OCI-LY1 (cell line): ENCODE measurements at regions not wholly inside any gene's neighbourhood (a gene's known extent, or its start where the extent isn't known, plus 50 kb on each side); places are given as distances from the start of the nearest gene placed in this dataset.

Source experiments
- H2AFZ ChIP-seq: fragments of 200-600 bp; sonication (generic), shearing (Covaris generic); 2 replicates; pipeline ENCODE4 v1.6.0; 2014; ENCODE audit warnings: antibody characterized with exemption, mild to moderate bottlenecking, low read length
- H3F3A ChIP-seq: fragments of 200-600 bp; sonication (generic), shearing (Covaris generic); 2 replicates; pipeline ENCODE4 v1.6.0; 2014; ENCODE audit warnings: mild to moderate bottlenecking, antibody characterized with exemption, low read length, moderate library complexity; ENCODE audit not compliant: insufficient read depth
- H3K27ac ChIP-seq: fragments of 200-600 bp; sonication (generic); 2 replicates; pipeline ENCODE4 v1.5.1; 2014; ENCODE audit warnings: low read length, mixed run types, mild to moderate bottlenecking, low read depth; ENCODE audit not compliant: poor library complexity, severe bottlenecking
- H3K27me3 ChIP-seq: fragments of 200-600 bp; sonication (generic); 2 replicates; pipeline ENCODE4 v1.6.0; 2014; ENCODE audit warnings: antibody characterized with exemption, mild to moderate bottlenecking, low read length, moderate library complexity; ENCODE audit not compliant: insufficient read depth
- H3K36me3 ChIP-seq: fragments of 200-600 bp; sonication (generic); 2 replicates; pipeline ENCODE4 v1.6.1; 2014; ENCODE audit warnings: mild to moderate bottlenecking, antibody characterized with exemption, low read length, moderate library complexity, mixed read lengths; ENCODE audit not compliant: insufficient read depth
- H3K4me1 ChIP-seq: fragments of 200-600 bp; sonication (generic); 2 replicates; pipeline ENCODE4 v1.5.1; 2014; ENCODE audit warnings: mild to moderate bottlenecking, low read length, moderate library complexity; ENCODE audit not compliant: insufficient read depth, severe bottlenecking
- H3K4me2 ChIP-seq: fragments of 200-600 bp; sonication (generic), shearing (Covaris generic); 2 replicates; pipeline ENCODE4 v1.6.1; 2014; ENCODE audit warnings: low read length
- H3K4me3 ChIP-seq: fragments of 200-600 bp; sonication (generic); 2 replicates; pipeline ENCODE4 v1.5.1; 2014; ENCODE audit warnings: low read length, low read depth, mild to moderate bottlenecking, mixed read lengths; ENCODE audit not compliant: poor library complexity, severe bottlenecking
- H3K79me2 ChIP-seq: fragments of 200-600 bp; shearing (Covaris generic); 2 replicates; pipeline ENCODE4 v1.6.1; 2016; ENCODE audit warnings: mixed run types, low read length, mixed read lengths; ENCODE audit not compliant: insufficient read depth
- H3K9ac ChIP-seq: fragments of 200-600 bp; sonication (generic), shearing (Covaris generic); 2 replicates; pipeline ENCODE4 v1.6.1; 2014; ENCODE audit warnings: mild to moderate bottlenecking, low read length, mixed read lengths
- H3K9me2 ChIP-seq: fragments of 200-600 bp; sonication (generic), shearing (Covaris generic); 2 replicates; pipeline ENCODE4 v1.6.1; 2014; ENCODE audit warnings: low read depth, mild to moderate bottlenecking, low read length, mixed read lengths
- H3K9me3 ChIP-seq: fragments of 200-600 bp; shearing (Covaris generic); 2 replicates; pipeline ENCODE4 v1.6.1; 2014; ENCODE audit warnings: low read length, mixed read lengths
- H4K20me1 ChIP-seq: fragments of 200-600 bp; sonication (generic), shearing (Covaris generic); 2 replicates; pipeline ENCODE4 v1.6.0; 2016; ENCODE audit warnings: mild to moderate bottlenecking, low read length; ENCODE audit not compliant: insufficient read depth
- EZH2 ChIP-seq: fragments of 200-600 bp; sonication (generic), shearing (Covaris generic); IDR thresholded peaks from 2 replicates; pipeline ENCODE4 v1.8.0; 2017; ENCODE audit warnings: borderline replicate concordance, mixed run types, mild to moderate bottlenecking, antibody characterized with exemption, low read length, moderate library complexity, mixed read lengths
- TF ChIP-seq, protein P1 (sequence below): fragments of 200-600 bp; sonication (generic), shearing (Covaris generic); IDR thresholded peaks from 2 replicates; pipeline ENCODE4 v1.5.1; 2017; ENCODE audit warnings: mild to moderate bottlenecking, antibody characterized with exemption, low read length, moderate library complexity, mixed read lengths

- Histone ChIP-seq H3K4me2 (no peak overlapping the region), H2AFZ (no peak overlapping the region), H3K27ac (no peak overlapping the region), H3F3A (no peaks in the 10 kb centered on the region), H3K79me2 (no peaks in the 10 kb centered on the region), H3K9ac (no peak overlapping the region), H3K4me1 (no peaks in the 10 kb centered on the region), H3K36me3 (no peaks in the 10 kb centered on the region), H4K20me1 (no peaks in the 10 kb centered on the region), H3K9me3 (no peaks in the 10 kb centered on the region), H3K4me3 (no peak overlapping the region), H3K9me2 (no peaks in the 10 kb centered on the region), H3K27me3 (no peaks in the 10 kb centered on the region)
- TF ChIP-seq EZH2: no peak
- TF ChIP-seq, protein P1, sequence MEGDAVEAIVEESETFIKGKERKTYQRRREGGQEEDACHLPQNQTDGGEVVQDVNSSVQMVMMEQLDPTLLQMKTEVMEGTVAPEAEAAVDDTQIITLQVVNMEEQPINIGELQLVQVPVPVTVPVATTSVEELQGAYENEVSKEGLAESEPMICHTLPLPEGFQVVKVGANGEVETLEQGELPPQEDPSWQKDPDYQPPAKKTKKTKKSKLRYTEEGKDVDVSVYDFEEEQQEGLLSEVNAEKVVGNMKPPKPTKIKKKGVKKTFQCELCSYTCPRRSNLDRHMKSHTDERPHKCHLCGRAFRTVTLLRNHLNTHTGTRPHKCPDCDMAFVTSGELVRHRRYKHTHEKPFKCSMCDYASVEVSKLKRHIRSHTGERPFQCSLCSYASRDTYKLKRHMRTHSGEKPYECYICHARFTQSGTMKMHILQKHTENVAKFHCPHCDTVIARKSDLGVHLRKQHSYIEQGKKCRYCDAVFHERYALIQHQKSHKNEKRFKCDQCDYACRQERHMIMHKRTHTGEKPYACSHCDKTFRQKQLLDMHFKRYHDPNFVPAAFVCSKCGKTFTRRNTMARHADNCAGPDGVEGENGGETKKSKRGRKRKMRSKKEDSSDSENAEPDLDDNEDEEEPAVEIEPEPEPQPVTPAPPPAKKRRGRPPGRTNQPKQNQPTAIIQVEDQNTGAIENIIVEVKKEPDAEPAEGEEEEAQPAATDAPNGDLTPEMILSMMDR: no peak
Observed at GRCh38 chr4:188714501-188714900, 575.3 kb downstream of the TRIML1 start.

DNA sequence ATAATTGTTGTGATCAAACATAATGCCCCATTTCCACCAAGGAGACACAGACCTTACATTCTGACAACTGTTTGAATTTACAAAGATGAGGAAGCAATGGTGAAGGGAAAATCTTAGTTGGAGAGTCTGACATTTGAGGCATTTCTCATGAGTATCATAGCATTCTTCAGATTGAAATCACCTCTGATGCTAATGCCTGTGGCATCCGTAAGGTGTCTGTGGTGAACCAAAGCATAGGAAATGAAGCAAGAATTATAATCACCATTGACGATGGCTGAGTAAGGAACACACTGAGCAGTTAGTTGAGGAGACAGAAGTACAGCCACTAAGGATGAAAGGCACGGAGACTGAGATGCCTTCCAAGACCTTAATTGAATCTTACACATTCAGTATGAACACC is 575.7 kb downstream of the TRIML1 start:
- Histone ChIP-seq H2AFZ (no peak overlapping the region), H3K79me2 (no peaks in the 10 kb centered on the region), H3K36me3 (no peaks in the 10 kb centered on the region), H4K20me1 (no peaks in the 10 kb centered on the region), H3K9ac (no peak overlapping the region), H3K27me3 (no peaks in the 10 kb centered on the region), H3K27ac (no peak overlapping the region), H3K4me3 (no peak overlapping the region), H3K4me2 (no peak overlapping the region), H3K9me2 (no peaks in the 10 kb centered on the region), H3K9me3 (no peaks in the 10 kb centered on the region), H3K4me1 (no peaks in the 10 kb centered on the region), H3F3A (no peaks in the 10 kb centered on the region)
- TF ChIP-seq, protein P1: no peak
- TF ChIP-seq EZH2: no peak

- Histone ChIP-seq H3K27ac (no peak overlapping the region), H3K27me3 (no peaks in the 10 kb centered on the region), H3K9me3 (no peaks in the 10 kb centered on the region), H2AFZ (no peak overlapping the region), H3K9me2 (no peaks in the 10 kb centered on the region), H3K79me2 (no peaks in the 10 kb centered on the region), H4K20me1 (no peaks in the 10 kb centered on the region), H3K36me3 (no peaks in the 10 kb centered on the region), H3F3A (no peaks in the 10 kb centered on the region), H3K4me1 (no peaks in the 10 kb centered on the region), H3K4me2 (no peak overlapping the region), H3K9ac (no peak overlapping the region), H3K4me3 (no peak overlapping the region)
- TF ChIP-seq, protein P1: no peak
- no peak for TF ChIP-seq EZH2
Observed at GRCh38 chr4:188717661-188718060, 578.4 kb downstream of the TRIML1 start.
